ENCODE measurements at regions not wholly inside any gene's neighbourhood (a gene's known extent, or its start where the extent isn't known, plus 50 kb on each side); places are given as distances from the start of the nearest gene placed in this dataset.
"Not testable (repeated sequence)": the region's sequence is repeated elsewhere in the genome, so short reads cannot be mapped to it uniquely, and the experiment has no call there.

- no peak for DNase-seq (ENCODE audit: low read depth in 1 of 2, low spot score in 1 of 2)
Observed at GRCh38 chr3:98644168-98644567, 50.8 kb upstream of the CPOX start.

GRCh38 chr3:98645039-98645438 is 51.6 kb upstream of the CPOX start:
- no peak for DNase-seq (ENCODE audit: low read depth in 1 of 2, low spot score in 1 of 2)

GRCh38 chr3:98646680-98647079 is 53.3 kb upstream of the CPOX start:
- no peak for DNase-seq (ENCODE audit: low read depth in 1 of 2, low spot score in 1 of 2)

- no peak for DNase-seq (ENCODE audit: low read depth in 1 of 2, low spot score in 1 of 2)
Observed at GRCh38 chr3:98647197-98647596, 53.8 kb upstream of the CPOX start.

- no peak for DNase-seq (ENCODE audit: low read depth in 1 of 2, low spot score in 1 of 2)
Observed at GRCh38 chr3:98650971-98651779, 57.8 kb upstream of the CPOX start.

GRCh38 chr3:98651780-98652077 is 58.3 kb upstream of the CPOX start:
- DNase-seq (ENCODE audit: low read depth in 1 of 2, low spot score in 1 of 2) = no peak

- DNase-seq (ENCODE audit: low read depth in 1 of 2, low spot score in 1 of 2) = no peak
Observed at GRCh38 chr3:98655666-98656065, 62.3 kb upstream of the CPOX start.

- peak; percentile 8 to 21 for DNase-seq (ENCODE audit: low read depth in 1 of 2, low spot score in 1 of 2)
Observed at GRCh38 chr3:98657457-98657856, 64.0 kb upstream of the CPOX start.

GRCh38 chr3:98662699-98663098 is 69.3 kb upstream of the CPOX start:
- no peak for DNase-seq (ENCODE audit: low read depth in 1 of 2, low spot score in 1 of 2)

- no peak for DNase-seq (ENCODE audit: low read depth in 1 of 2, low spot score in 1 of 2)
Observed at GRCh38 chr3:98670020-98670419, 76.6 kb upstream of the CPOX start.

GRCh38 chr3:98679986-98680385 is 83.2 kb upstream of the ST3GAL6 start:
- DNase-seq (ENCODE audit: low read depth in 1 of 2, low spot score in 1 of 2) = no peak

- DNase-seq (ENCODE audit: low read depth in 1 of 2, low spot score in 1 of 2) = no peak
Observed at GRCh38 chr3:98680723-98681122, 82.4 kb upstream of the ST3GAL6 start.

- no peak for DNase-seq (ENCODE audit: low read depth in 1 of 2, low spot score in 1 of 2)
Observed at GRCh38 chr3:98681486-98681885, 81.7 kb upstream of the ST3GAL6 start.

- not testable (repeated sequence) for DNase-seq (ENCODE audit: low read depth in 1 of 2, low spot score in 1 of 2)
Observed at GRCh38 chr3:98682391-98682790, 80.7 kb upstream of the ST3GAL6 start.

- DNase-seq (ENCODE audit: low read depth in 1 of 2, low spot score in 1 of 2) = no peak
Observed at GRCh38 chr3:98688363-98688762, 74.8 kb upstream of the ST3GAL6 start.

- DNase-seq (ENCODE audit: low read depth in 1 of 2, low spot score in 1 of 2) = no peak
Observed at GRCh38 chr3:98690876-98691275, 72.3 kb upstream of the ST3GAL6 start.

- no peak for DNase-seq (ENCODE audit: low read depth in 1 of 2, low spot score in 1 of 2)
Observed at GRCh38 chr3:98691897-98692296, 71.2 kb upstream of the ST3GAL6 start.

GRCh38 chr3:98692787-98693473 is 70.2 kb upstream of the ST3GAL6 start:
- DNase-seq (ENCODE audit: low read depth in 1 of 2, low spot score in 1 of 2) = no peak

- DNase-seq (ENCODE audit: low read depth in 1 of 2, low spot score in 1 of 2) = no peak
Observed at GRCh38 chr3:98695796-98696195, 67.3 kb upstream of the ST3GAL6 start.

GRCh38 chr3:98696296-98696695 is 66.8 kb upstream of the ST3GAL6 start:
- DNase-seq (ENCODE audit: low read depth in 1 of 2, low spot score in 1 of 2) = not testable (repeated sequence)

GRCh38 chr3:98697225-98697624 is 65.9 kb upstream of the ST3GAL6 start:
- no peak for DNase-seq (ENCODE audit: low read depth in 1 of 2, low spot score in 1 of 2)

GRCh38 chr3:98699132-98699531 is 64.0 kb upstream of the ST3GAL6 start:
- no peak for DNase-seq (ENCODE audit: low read depth in 1 of 2, low spot score in 1 of 2)
